Neural progenitor cell (in vitro differentiated cells): ENCODE measurements at regions not wholly inside any gene's neighbourhood (a gene's known extent, or its start where the extent isn't known, plus 50 kb on each side); places are given as distances from the start of the nearest gene placed in this dataset.

Experiments used
- CTCF ChIP-seq: fragments of 200-600 bp; sonication (generic); IDR thresholded peaks from 2 replicates; pipeline ENCODE4 v1.5.1; 2017; ENCODE audit warnings: antibody characterized with exemption, mild to moderate bottlenecking
- EZH2 ChIP-seq: fragments of 200-600 bp; sonication (generic); IDR thresholded peaks from 2 replicates; pipeline ENCODE4 v1.6.1; 2017; ENCODE audit warnings: antibody characterized with exemption, mild to moderate bottlenecking, moderate library complexity
- EZH2phosphoT487 ChIP-seq: fragments of 200-600 bp; sonication (generic); IDR thresholded peaks from 2 replicates; pipeline ENCODE4 v1.6.1; 2017; ENCODE audit warnings: antibody characterized with exemption

DNA sequence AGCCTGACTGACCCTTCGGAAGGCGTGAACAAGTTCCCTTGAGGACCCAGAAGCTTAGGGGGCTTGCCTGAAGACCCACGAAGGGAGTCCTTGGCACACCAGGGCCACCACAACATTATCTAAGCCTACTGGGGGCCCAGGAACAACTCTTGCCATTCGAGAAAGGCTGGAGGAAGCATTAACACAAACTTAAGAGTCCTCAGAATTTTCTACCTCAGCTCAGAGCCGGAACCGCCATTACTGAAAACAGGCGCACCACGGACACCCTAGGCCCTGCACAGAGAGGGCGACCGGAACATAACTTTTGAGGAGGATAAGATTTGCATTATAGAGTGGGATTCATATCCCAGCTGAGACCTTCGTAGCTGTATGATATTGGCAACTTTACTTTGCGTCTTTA is 229.1 kb downstream of the ADAM29 start:
- TF ChIP-seq EZH2phosphoT487 (no peak), CTCF (no peak), EZH2 (no peak)
